ENCODE measurements at regions not wholly inside any gene's neighbourhood (a gene's known extent, or its start where the extent isn't known, plus 50 kb on each side); places are given as distances from the start of the nearest gene placed in this dataset.

DNA sequence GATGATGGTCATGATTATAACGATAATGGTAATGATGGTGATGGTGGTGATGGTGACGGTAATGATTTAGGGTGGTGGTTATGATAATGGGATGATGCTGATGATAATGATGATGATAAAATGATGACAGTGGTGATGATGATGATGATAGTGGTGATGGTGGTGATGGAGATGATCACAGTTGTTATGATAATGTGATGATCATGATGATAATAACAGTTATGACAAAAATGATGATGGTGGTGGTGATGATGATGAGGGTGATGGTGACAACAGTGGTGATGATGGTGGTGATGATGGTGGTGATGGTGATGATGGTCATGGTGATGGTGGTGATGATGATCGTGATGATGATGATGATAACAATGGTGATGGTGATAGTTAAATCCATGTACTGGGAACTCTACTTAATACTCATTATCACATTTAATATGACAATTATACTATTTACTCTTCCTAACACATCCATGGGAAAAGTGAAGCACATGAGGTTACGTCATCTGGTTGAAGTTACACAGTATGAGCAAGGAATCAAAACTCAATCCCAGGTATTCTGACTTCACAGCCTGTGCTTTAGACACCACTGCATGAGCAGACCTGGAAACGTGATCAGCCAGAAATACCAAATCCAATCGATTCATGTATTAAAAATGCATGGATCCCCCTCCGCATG lies 322.2 kb downstream of the BRD1 start:
- TF ChIP-seq, protein P1, sequence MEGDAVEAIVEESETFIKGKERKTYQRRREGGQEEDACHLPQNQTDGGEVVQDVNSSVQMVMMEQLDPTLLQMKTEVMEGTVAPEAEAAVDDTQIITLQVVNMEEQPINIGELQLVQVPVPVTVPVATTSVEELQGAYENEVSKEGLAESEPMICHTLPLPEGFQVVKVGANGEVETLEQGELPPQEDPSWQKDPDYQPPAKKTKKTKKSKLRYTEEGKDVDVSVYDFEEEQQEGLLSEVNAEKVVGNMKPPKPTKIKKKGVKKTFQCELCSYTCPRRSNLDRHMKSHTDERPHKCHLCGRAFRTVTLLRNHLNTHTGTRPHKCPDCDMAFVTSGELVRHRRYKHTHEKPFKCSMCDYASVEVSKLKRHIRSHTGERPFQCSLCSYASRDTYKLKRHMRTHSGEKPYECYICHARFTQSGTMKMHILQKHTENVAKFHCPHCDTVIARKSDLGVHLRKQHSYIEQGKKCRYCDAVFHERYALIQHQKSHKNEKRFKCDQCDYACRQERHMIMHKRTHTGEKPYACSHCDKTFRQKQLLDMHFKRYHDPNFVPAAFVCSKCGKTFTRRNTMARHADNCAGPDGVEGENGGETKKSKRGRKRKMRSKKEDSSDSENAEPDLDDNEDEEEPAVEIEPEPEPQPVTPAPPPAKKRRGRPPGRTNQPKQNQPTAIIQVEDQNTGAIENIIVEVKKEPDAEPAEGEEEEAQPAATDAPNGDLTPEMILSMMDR (IDR thresholded peaks at IDR 0.05) = no peak
- TF ChIP-seq POLR2A (IDR thresholded peaks at IDR 0.05) (no peak), POLR2AphosphoS5 (IDR thresholded peaks at IDR 0.05) (no peak)
